ENCODE measurements at regions not wholly inside any gene's neighbourhood (a gene's known extent, or its start where the extent isn't known, plus 50 kb on each side); places are given as distances from the start of the nearest gene placed in this dataset.

GRCh38 chr6:163651426-163651825 is 236.9 kb downstream of the QKI start:
- Histone ChIP-seq H4K20me1 (ENCODE audit: control insufficient read depth, insufficient read depth, insufficient read length) (no peaks in the 10 kb centered on the region), H3T11ph (ENCODE audit: low read length) (no peak overlapping the region), H3K56ac (ENCODE audit: insufficient read length, low read depth, low read length) (no peak overlapping the region), H3K14ac (ENCODE audit: insufficient read depth, low read length) (no peak overlapping the region), H2BK120ac (ENCODE audit: low read depth, low read length, poor library complexity, severe bottlenecking) (no peak overlapping the region), H3K27ac (ENCODE audit: insufficient read length, low read depth, low read length) (no peak overlapping the region), H3K27me3 (ENCODE audit: insufficient read depth, low read length) (no peaks in the 10 kb centered on the region), H3K23ac (ENCODE audit: insufficient read length, low read depth, low read length) (no peak overlapping the region), H2BK15ac (ENCODE audit: low read depth, low read length) (no peak overlapping the region), H3K79me2 (ENCODE audit: insufficient read depth, low read length) (no peaks in the 10 kb centered on the region), H4K5ac (ENCODE audit: insufficient read length, low read depth, low read length) (no peak overlapping the region), H2BK20ac (ENCODE audit: low read depth, low read length, poor library complexity, severe bottlenecking) (no peak overlapping the region), H3K9ac (ENCODE audit: extremely low read depth, insufficient read length, low read length) (no peak overlapping the region), H2BK12ac (ENCODE audit: insufficient read length, low read depth, low read length) (no peak overlapping the region), H3K9me3 (ENCODE audit: control insufficient read depth, low read depth, low read length) (no peaks in the 10 kb centered on the region), H3K18ac (ENCODE audit: insufficient read length, low read depth, low read length) (no peak overlapping the region), H2BK5ac (ENCODE audit: insufficient read length, low read length) (no peak overlapping the region), H3K4ac (ENCODE audit: low read depth, low read length) (no peak overlapping the region), H2AFZ (ENCODE audit: low read length) (no peak overlapping the region), H3K23me2 (ENCODE audit: insufficient read length, low read depth, low read length, poor library complexity, severe bottlenecking) (no peaks in the 10 kb centered on the region), H3K79me1 (ENCODE audit: insufficient read depth, low read depth, low read length, poor library complexity, severe bottlenecking) (no peaks in the 10 kb centered on the region), H3K4me2 (ENCODE audit: insufficient read depth, insufficient read length, low read length) (no peak overlapping the region), H2AK5ac (ENCODE audit: insufficient read length, low read length) (no peak overlapping the region), H4K8ac (replicated peaks; ENCODE audit: insufficient read length, low read depth, low read length) (no peak overlapping the region), H4K91ac (ENCODE audit: insufficient read length, low read depth, low read length) (no peak overlapping the region), H3K4me1 (ENCODE audit: insufficient read depth, low read length) (no peaks in the 10 kb centered on the region)
- WGBS (ENCODE audit: extremely low coverage, insufficient read length, low lambda C conversion rate) = no CpG with 5 or more reads among the region's 3 CpGs
- no peaks in the 10 kb centered on the region; a peak in 1 of 5 replicates for H3K9me3 Mint-ChIP-seq
- H3K4me3 Mint-ChIP-seq = no peak overlapping the region
- H3K4me1 Mint-ChIP-seq = peaks cover 7 to 8% of the 10 kb centered on the region in 2 experiments
- DNase-seq = no peak
- no peaks in the 10 kb centered on the region for H3K36me3 Mint-ChIP-seq (ENCODE audit: insufficient read depth in 1 of 3, low read depth in 3 of 3)
- TF ChIP-seq CTCF (conservative IDR thresholded peaks at IDR 0.05) = no peak
- H3K27ac Mint-ChIP-seq = no peak overlapping the region
- no peaks in the 10 kb centered on the region for H3K27me3 Mint-ChIP-seq (ENCODE audit: low read depth)

Measured in H9 (cell line).